Thyroid gland (tissue), 4 donors: ENCODE measurements at regions not wholly inside any gene's neighbourhood (a gene's known extent, or its start where the extent isn't known, plus 50 kb on each side); places are given as distances from the start of the nearest gene placed in this dataset.

Source experiments
- POLR2A ChIP-seq, 2 donors: fragments of 450-650 bp; IDR thresholded peaks; one replicate each; pipeline ENCODE4 v1.6.1; 2017; ENCODE audit warnings: antibody characterized with exemption in 2 of 2, mild to moderate bottlenecking in 2 of 2, moderate library complexity in 1 of 2
- TF ChIP-seq, protein P1 (sequence below), 6 experiments: fragments of 200-600 bp in 3 of 6; fragments of 450-650 bp in 3 of 6; sonication (generic) in 3 of 6; IDR thresholded peaks; one replicate each; pipeline ENCODE4 v1.5.1; 2016 to 2019; ENCODE audit warnings: antibody characterized with exemption in 6 of 6, mild to moderate bottlenecking in 2 of 6, inconsistent platforms in 1 of 6, moderate library complexity in 1 of 6

DNA sequence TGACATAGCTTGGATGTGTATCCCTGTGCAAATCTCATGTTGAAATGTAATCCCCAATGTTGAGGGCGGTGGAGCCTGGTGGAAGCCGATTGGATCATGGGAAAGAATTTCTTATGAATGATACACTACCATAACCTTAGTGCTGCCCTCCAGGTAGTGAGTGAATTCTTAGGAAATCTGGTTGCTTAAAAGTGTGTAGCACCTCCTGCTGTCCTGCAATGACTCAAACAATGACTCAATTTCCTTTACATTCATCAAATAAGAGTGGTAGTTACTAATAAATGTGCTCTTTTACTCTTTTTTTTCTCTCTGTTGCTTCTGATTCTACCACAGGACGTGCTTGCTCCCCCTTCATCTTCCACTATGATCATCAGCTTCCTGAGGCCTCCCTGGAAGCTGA lies 1696.0 kb upstream of the CDH9 start:
- TF ChIP-seq, protein P1, sequence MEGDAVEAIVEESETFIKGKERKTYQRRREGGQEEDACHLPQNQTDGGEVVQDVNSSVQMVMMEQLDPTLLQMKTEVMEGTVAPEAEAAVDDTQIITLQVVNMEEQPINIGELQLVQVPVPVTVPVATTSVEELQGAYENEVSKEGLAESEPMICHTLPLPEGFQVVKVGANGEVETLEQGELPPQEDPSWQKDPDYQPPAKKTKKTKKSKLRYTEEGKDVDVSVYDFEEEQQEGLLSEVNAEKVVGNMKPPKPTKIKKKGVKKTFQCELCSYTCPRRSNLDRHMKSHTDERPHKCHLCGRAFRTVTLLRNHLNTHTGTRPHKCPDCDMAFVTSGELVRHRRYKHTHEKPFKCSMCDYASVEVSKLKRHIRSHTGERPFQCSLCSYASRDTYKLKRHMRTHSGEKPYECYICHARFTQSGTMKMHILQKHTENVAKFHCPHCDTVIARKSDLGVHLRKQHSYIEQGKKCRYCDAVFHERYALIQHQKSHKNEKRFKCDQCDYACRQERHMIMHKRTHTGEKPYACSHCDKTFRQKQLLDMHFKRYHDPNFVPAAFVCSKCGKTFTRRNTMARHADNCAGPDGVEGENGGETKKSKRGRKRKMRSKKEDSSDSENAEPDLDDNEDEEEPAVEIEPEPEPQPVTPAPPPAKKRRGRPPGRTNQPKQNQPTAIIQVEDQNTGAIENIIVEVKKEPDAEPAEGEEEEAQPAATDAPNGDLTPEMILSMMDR (IDR thresholded peaks at IDR 0.05), result no peak
- TF ChIP-seq POLR2A (IDR thresholded peaks at IDR 0.05), result no peak
